HUES64 (cell line): ENCODE measurements at regions not wholly inside any gene's neighbourhood (a gene's known extent, or its start where the extent isn't known, plus 50 kb on each side); places are given as distances from the start of the nearest gene placed in this dataset.
"Not testable (repeated sequence)": the region's sequence is repeated elsewhere in the genome, so short reads cannot be mapped to it uniquely, and the experiment has no call there.

Experiments
- H3K27ac ChIP-seq: 2 replicates; pipeline ENCODE4 v1.7.0; 2013; ENCODE audit warnings: low read depth, low read length, inconsistent platforms
- H3K27me3 ChIP-seq: 2 replicates; pipeline ENCODE4 v1.6.1; 2013; ENCODE audit warnings: mild to moderate bottlenecking, low read length; ENCODE audit not compliant: insufficient read depth
- H3K36me3 ChIP-seq: 2 replicates; pipeline ENCODE4 v1.6.1; 2013; ENCODE audit warnings: mild to moderate bottlenecking, low read length; ENCODE audit not compliant: insufficient read depth
- H3K4me1 ChIP-seq: 2 replicates; pipeline ENCODE4 v1.6.1; 2013; ENCODE audit warnings: mild to moderate bottlenecking, low read length, moderate library complexity; ENCODE audit not compliant: insufficient read depth
- H3K4me3 ChIP-seq: 2 replicates; pipeline ENCODE4 v1.5.1; 2013; ENCODE audit warnings: mild to moderate bottlenecking, low read length, moderate library complexity
- H3K9ac ChIP-seq: 2 replicates; pipeline ENCODE4 v1.6.1; 2013; ENCODE audit warnings: mild to moderate bottlenecking, low read depth, low read length
- H3K9me3 ChIP-seq: 2 replicates; pipeline ENCODE4 v1.6.1; 2013; ENCODE audit warnings: low read depth, low read length; ENCODE audit not compliant: insufficient read depth
- WGBS: fragments of 150-250, 120-280 bp; methylation state at CpG from one replicate; pipeline ENCODE4 v1.1.7; 2013; ENCODE audit warnings: missing lambda C conversion rate; 5-methylcytosine and 5-hydroxymethylcytosine counted together

- H3K4me1 ChIP-seq: no peaks in the 10 kb centered on the region
- WGBS: 91% methylated on average over 1 of the region's 1 CpG
Measured at GRCh38 chr17:65305778-65306177, 168.6 kb downstream of the RGS9 start.

GRCh38 chr17:65305116-65305515, 167.9 kb downstream of the RGS9 start:
- H3K27me3 ChIP-seq: no peaks in the 10 kb centered on the region
- H3K9ac ChIP-seq: no peak overlapping the region
- H3K36me3 ChIP-seq: no peaks in the 10 kb centered on the region
- H3K4me1 ChIP-seq: no peaks in the 10 kb centered on the region
- 93% methylated on average over 7 of the region's 7 CpGs for WGBS
- H3K9me3 ChIP-seq: peaks cover 5% of the 10 kb centered on the region; the same call in 1 of the 2 replicates
- no peak overlapping the region for H3K27ac ChIP-seq
- H3K4me3 ChIP-seq: no peak overlapping the region

More at GRCh38 chr17:65305778-65306177, 168.6 kb downstream of the RGS9 start:
- Histone ChIP-seq H3K9ac (no peak overlapping the region), H3K4me3 (no peak overlapping the region), H3K9me3 (peaks cover 5% of the 10 kb centered on the region; the same call in 1 of the 2 replicates), H3K27ac (no peak overlapping the region), H3K36me3 (no peaks in the 10 kb centered on the region), H3K27me3 (no peaks in the 10 kb centered on the region)

GRCh38 chr17:65301882-65302281, 164.7 kb downstream of the RGS9 start:
- not testable (repeated sequence) for H3K36me3 ChIP-seq, H3K27ac ChIP-seq, H3K4me1 ChIP-seq, H3K27me3 ChIP-seq, H3K9ac ChIP-seq, H3K4me3 ChIP-seq, H3K9me3 ChIP-seq
- 87% methylated on average over 4 of the region's 4 CpGs for WGBS

DNA sequence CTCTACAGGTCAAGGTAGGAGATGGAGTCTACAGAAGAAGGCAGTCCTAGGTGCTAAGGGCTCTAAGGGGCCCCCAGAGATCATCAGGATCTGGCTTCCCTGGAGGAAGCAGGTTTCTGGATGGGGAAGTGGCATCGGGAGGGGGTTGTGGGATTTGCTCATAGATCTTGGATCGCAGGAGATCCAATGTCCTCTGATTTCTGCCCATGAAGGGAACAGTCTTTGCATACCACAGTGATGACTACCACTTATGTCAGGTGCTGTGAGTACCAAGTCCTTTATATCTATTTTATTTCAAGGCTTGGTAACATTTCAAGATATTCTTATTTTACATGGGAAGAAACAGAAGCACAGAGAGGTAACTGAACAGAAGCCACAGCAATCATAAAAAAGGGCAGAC, 164.0 kb downstream of the RGS9 start:
- no peak overlapping the region for H3K27ac ChIP-seq

DNA sequence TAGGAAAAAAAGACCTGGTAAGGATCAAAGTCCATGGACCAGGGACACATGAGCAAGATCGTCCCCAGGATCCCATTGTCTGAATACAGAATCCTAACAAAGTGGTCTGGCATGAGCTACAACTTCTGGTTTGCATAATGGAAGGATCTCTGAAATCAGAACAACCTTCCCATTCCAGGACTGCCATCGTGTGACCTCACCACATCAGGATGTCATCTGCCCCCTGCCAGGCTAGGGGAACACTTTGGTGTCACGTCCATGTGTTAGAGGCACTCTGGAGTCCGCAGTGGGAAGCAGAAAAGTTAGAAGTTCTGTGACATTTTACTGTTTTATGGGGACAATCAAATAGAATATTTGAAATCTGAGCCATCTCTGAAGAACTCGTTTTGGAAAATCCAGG, 160.7 kb downstream of the RGS9 start:
- Histone ChIP-seq H3K9me3 (no peaks in the 10 kb centered on the region), H3K4me3 (no peak overlapping the region), H3K27me3 (no peaks in the 10 kb centered on the region), H3K36me3 (no peaks in the 10 kb centered on the region), H3K4me1 (0 out of 2 replicates have a peak, but pooled peaks cover 2% of the 10 kb centered on the region), H3K9ac (no peak overlapping the region), H3K27ac (no peak overlapping the region)
- 80% methylated on average over 5 of the region's 5 CpGs for WGBS

More for the DNA sequence above, 164.0 kb downstream of the RGS9 start:
- no peaks in the 10 kb centered on the region for H3K27me3 ChIP-seq
- no peak overlapping the region for H3K4me3 ChIP-seq
- peaks cover 5% of the 10 kb centered on the region; the same call in 1 of the 2 replicates for H3K9me3 ChIP-seq
- no peaks in the 10 kb centered on the region for H3K36me3 ChIP-seq
- whole genome bisulfite sequencing: 97% methylated on average over 2 of the region's 2 CpGs
- H3K4me1 ChIP-seq: no peaks in the 10 kb centered on the region
- no peak overlapping the region for H3K9ac ChIP-seq

- no peaks in the 10 kb centered on the region for H3K36me3 ChIP-seq
- no peak overlapping the region for H3K9ac ChIP-seq
- H3K4me3 ChIP-seq: no peak overlapping the region
- no peak overlapping the region for H3K27ac ChIP-seq
- WGBS: 86% methylated on average over 1 of the region's 2 CpGs
- H3K4me1 ChIP-seq: 0 out of 2 replicates have a peak, but pooled peaks cover 2% of the 10 kb centered on the region
- no peaks in the 10 kb centered on the region for H3K27me3 ChIP-seq
- H3K9me3 ChIP-seq: no peaks in the 10 kb centered on the region
Measured at GRCh38 chr17:65297384-65297783, 160.2 kb downstream of the RGS9 start.

- 20% methylated on average over 10 of the region's 10 CpGs for WGBS
- H3K9ac ChIP-seq: no peak overlapping the region
- no peaks in the 10 kb centered on the region for H3K36me3 ChIP-seq
- no peaks in the 10 kb centered on the region for H3K9me3 ChIP-seq
- no peaks in the 10 kb centered on the region for H3K27me3 ChIP-seq
- H3K27ac ChIP-seq: no peak overlapping the region
- no peak overlapping the region for H3K4me3 ChIP-seq
- H3K4me1 ChIP-seq: peaks cover 9% of the 10 kb centered on the region; the same call in 1 of the 2 replicates
Measured at GRCh38 chr17:65294181-65294719, 157.1 kb downstream of the RGS9 start.

DNA sequence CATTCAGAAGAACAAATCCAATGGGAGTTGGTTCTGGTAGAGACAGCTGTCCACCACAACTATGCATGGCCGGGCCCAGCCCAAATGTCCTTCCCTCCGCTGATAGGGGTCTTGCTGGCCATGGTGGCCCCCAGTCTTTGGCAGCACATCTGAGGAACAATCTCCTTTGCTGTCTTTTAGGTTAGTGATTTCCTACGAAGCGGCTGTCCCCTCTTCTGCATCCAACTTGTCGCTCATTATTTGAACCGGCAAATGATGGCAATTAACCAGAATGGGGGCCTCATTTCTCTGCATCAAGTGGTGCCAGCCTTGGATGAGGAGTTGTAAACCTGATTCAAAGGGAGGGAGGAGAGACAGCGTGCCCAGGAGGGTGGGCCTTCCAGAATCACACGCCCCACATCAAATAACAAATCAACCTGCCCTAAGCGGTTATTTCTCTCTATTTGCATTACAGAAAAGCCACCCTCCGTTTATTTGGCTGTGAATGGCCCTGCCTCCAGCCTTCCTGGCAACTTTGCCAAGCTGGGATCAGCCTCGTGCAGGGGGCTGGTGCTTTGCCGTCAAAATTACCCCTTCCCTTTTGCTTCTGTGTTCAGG, 156.5 kb downstream of the RGS9 start:
- no peaks in the 10 kb centered on the region for H3K9me3 ChIP-seq
- H3K4me3 ChIP-seq: no peak overlapping the region
- peaks cover 12% of the 10 kb centered on the region; the same call in 1 of the 2 replicates for H3K4me1 ChIP-seq
- no peak overlapping the region for H3K27ac ChIP-seq
- H3K9ac ChIP-seq: no peak overlapping the region
- no peaks in the 10 kb centered on the region for H3K27me3 ChIP-seq
- no peaks in the 10 kb centered on the region for H3K36me3 ChIP-seq
- 70% methylated on average over 12 of the region's 12 CpGs for WGBS

DNA sequence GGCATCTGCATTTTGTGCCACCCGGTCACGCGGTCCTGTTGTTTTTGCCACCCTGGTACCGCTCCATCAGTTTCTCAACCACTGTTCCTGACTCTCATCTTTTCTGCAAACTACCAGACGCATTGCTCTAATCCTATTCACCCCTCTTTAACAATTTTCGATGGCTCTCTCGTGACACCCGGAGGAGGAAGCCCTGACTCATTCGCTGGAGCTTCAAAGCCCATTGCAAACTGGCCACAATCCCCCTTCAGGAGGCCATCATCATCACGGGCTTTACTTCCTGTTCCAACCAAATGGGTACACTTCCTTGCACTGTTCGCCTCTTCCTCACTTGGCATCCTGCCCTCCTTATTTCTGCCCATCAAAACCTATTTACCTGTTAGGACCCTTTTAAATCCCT, 155.3 kb downstream of the RGS9 start:
- Histone ChIP-seq H3K36me3 (no peaks in the 10 kb centered on the region), H3K27me3 (no peaks in the 10 kb centered on the region), H3K9ac (no peak overlapping the region), H3K4me3 (no peak overlapping the region), H3K4me1 (peaks cover 12% of the 10 kb centered on the region; the same call in 1 of the 2 replicates), H3K9me3 (0 out of 2 replicates have a peak, but pooled peaks cover 2% of the 10 kb centered on the region), H3K27ac (no peak overlapping the region)
- WGBS: 90% methylated on average over 11 of the region's 11 CpGs

DNA sequence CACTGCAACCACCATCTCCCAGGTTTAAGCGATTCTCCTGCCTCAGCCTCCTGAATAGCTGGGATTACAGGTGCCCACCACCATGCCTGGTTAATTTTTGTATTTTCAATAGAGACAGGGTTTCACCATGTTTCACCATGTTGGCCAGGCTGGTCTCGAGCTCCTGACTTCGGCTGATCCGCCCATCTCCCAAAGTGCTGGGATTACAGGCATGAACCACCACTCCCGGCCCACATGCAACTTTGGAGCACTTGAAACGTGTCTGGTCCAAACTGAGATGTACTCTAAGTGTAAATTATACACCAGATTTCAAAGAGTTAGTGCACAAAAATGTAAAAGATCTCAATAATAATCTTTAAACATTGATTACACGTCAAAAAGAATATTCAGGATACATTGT, 154.1 kb downstream of the RGS9 start:
- not testable (repeated sequence) for H3K36me3 ChIP-seq, H3K27ac ChIP-seq, H3K27me3 ChIP-seq, H3K9me3 ChIP-seq, H3K4me3 ChIP-seq, H3K9ac ChIP-seq
- H3K4me1 ChIP-seq: peaks cover 12% of the 10 kb centered on the region; the same call in 1 of the 2 replicates
- WGBS: 97% methylated on average over 6 of the region's 7 CpGs

DNA sequence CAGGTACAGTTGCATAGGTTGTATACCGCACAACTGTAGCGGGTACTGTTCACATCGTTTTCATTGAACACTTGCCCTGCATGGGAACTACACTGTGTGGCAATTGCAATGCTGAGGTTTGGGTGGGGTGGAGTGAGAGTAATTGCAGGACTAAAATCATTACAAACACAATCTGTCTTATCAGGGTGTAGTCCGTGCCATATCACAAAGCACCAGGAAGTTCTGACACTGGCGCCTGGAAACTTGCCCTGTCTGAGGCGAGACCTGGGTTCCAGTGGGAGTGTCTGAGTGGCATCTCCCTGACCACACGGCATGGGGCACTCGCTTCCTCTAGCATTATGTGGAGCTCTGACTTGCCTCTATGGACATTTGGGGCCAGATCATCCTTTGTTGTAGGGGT, 153.4 kb downstream of the RGS9 start:
- Histone ChIP-seq H3K27me3 (no peaks in the 10 kb centered on the region), H3K4me1 (peaks cover 12% of the 10 kb centered on the region; the same call in 1 of the 2 replicates), H3K27ac (no peak overlapping the region), H3K36me3 (no peaks in the 10 kb centered on the region), H3K9me3 (0 out of 2 replicates have a peak, but pooled peaks cover 2% of the 10 kb centered on the region), H3K9ac (no peak overlapping the region), H3K4me3 (no peak overlapping the region)
- WGBS: 92% methylated on average over 8 of the region's 8 CpGs
